ENCODE measurements at regions not wholly inside any gene's neighbourhood (a gene's known extent, or its start where the extent isn't known, plus 50 kb on each side); places are given as distances from the start of the nearest gene placed in this dataset.
"Not testable (repeated sequence)": the region's sequence is repeated elsewhere in the genome, so short reads cannot be mapped to it uniquely, and the experiment has no call there.

- Histone ChIP-seq H3K9me3 (ENCODE audit: control insufficient read depth in 3 of 3, low read length in 3 of 3) (no peaks in the 10 kb centered on the region), H3K9ac (ENCODE audit: low read depth in 1 of 3, low read length in 3 of 3) (no peak overlapping the region), H3K4me1 (ENCODE audit: control insufficient read depth in 3 of 3, insufficient read depth in 3 of 3, low read length in 3 of 3) (no peaks in the 10 kb centered on the region)
Observed at GRCh38 chr5:163318707-163319106, 118.7 kb upstream of the CCNG1 start.

GRCh38 chr5:163321511-163321910 lies 115.9 kb upstream of the CCNG1 start:
- Histone ChIP-seq H3K9me3 (ENCODE audit: control insufficient read depth in 3 of 3, low read length in 3 of 3) (no peaks in the 10 kb centered on the region), H3K4me3 (ENCODE audit: low read length in 3 of 3) (no peak overlapping the region), H3K27me3 (ENCODE audit: control insufficient read depth in 3 of 3, insufficient read depth in 3 of 3, low read length in 3 of 3) (no peaks in the 10 kb centered on the region), H3K36me3 (ENCODE audit: control insufficient read depth in 3 of 3, insufficient read depth in 3 of 3, low read length in 3 of 3) (no peaks in the 10 kb centered on the region), H3K9ac (ENCODE audit: low read depth in 1 of 3, low read length in 3 of 3) (no peak overlapping the region), H3K27ac (ENCODE audit: low read depth, low read length) (no peak overlapping the region), H3K4me1 (ENCODE audit: control insufficient read depth in 3 of 3, insufficient read depth in 3 of 3, low read length in 3 of 3) (no peaks in the 10 kb centered on the region)

More at GRCh38 chr5:163318707-163319106, 118.7 kb upstream of the CCNG1 start:
- no peaks in the 10 kb centered on the region for H3K36me3 ChIP-seq (ENCODE audit: control insufficient read depth in 3 of 3, insufficient read depth in 3 of 3, low read length in 3 of 3)
- H3K27ac ChIP-seq (ENCODE audit: low read depth, low read length) = no peak overlapping the region
- no peak overlapping the region for H3K4me3 ChIP-seq (ENCODE audit: low read length in 3 of 3)
- H3K27me3 ChIP-seq (ENCODE audit: control insufficient read depth in 3 of 3, insufficient read depth in 3 of 3, low read length in 3 of 3) = no peaks in the 10 kb centered on the region

DNA sequence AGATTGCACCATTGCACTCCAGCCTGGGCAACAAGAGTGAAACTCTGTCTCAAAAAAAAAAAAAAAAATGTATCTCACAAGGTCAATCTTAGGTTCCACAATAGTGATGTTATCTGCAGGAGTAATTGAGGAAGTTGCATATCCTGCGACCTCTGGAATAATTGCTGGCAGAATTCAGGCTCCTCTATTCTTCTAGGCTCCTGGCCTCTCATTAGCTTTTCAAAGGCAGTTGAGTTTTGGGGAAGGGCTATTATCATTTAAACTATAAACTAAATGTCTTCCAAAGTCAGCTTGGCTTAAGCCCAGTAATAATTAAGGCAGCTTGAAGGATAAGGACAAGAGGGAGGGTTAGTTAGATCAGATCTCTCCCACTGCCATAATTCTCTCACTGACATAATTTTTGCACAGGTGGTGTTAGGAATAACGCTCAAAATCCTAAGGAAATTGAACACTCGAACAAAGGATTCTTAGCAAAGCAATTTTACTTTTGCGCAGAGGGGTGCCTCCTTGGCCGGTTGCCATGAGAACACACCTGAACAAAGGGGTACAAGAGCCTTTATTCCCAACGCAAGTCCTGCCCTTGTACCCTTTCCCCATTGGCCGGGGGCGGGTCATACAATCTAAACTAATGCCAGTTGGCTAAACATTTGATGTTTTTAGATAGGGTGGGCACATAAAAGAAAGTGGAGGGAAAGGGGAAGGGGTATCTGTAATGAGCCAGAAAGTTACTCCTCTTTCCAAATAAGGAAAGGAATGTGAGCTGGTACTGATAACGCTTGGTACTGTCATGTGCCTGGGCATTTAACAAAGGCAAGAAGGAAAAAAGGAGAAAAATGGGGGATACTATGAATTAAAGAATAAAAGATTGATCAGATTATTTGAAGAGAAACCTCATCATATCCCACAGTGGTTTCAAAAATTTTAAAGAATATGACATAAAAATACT lies 106.4 kb upstream of the CCNG1 start:
- Histone ChIP-seq H3K27ac (ENCODE audit: low read depth, low read length) (no peak overlapping the region), H3K9ac (ENCODE audit: low read depth in 1 of 3, low read length in 3 of 3) (no peak overlapping the region), H3K9me3 (ENCODE audit: control insufficient read depth in 3 of 3, low read length in 3 of 3) (no peaks in the 10 kb centered on the region), H3K4me3 (ENCODE audit: low read length in 3 of 3) (no peak overlapping the region), H3K27me3 (ENCODE audit: control insufficient read depth in 3 of 3, insufficient read depth in 3 of 3, low read length in 3 of 3) (no peaks in the 10 kb centered on the region), H3K4me1 (ENCODE audit: control insufficient read depth in 3 of 3, insufficient read depth in 3 of 3, low read length in 3 of 3) (no peaks in the 10 kb centered on the region), H3K36me3 (ENCODE audit: control insufficient read depth in 3 of 3, insufficient read depth in 3 of 3, low read length in 3 of 3) (no peaks in the 10 kb centered on the region)

DNA sequence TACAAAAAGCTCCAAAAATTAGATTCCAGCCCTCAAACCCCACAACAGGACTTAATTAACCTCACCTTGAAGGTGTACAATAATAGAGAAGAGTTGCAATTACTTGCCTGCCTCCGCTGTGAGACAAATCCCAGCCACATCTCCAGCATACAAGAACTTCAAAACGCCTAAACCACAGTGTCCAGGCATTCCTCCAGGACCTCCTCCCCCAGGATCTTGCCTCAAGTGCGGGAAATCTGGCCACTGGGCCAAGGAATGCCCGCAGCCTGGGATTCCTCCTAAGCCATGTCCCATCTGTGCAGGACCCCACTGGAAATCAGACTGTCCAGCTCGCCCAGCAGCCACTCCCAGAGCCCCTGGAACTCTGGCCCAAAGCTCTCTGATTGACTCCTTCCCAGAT lies 101.3 kb upstream of the CCNG1 start:
- not testable (repeated sequence) for H3K27ac ChIP-seq (ENCODE audit: low read depth, low read length); H3K36me3 ChIP-seq (ENCODE audit: control insufficient read depth in 3 of 3, insufficient read depth in 3 of 3, low read length in 3 of 3)

DNA sequence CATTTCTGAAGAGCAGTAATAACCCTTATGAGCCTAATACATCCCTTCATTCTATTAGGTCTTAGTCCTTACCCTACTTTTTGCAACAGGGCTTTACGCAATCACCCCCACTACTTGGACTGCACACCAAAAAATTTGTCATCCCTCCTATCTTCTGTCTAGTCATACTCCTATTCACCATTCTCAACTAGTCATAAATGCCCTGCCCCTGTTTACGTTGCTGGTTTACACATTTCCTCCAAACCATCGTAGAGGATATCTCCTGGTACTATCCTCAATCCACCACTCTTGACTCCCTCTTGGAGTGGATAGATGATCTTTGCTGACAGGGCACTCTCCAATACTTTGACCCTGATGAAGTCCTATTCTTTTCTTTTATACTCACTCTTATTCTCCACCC lies 98.2 kb upstream of the CCNG1 start:
- no peaks in the 10 kb centered on the region for H3K27me3 ChIP-seq (ENCODE audit: control insufficient read depth in 3 of 3, insufficient read depth in 3 of 3, low read length in 3 of 3)
- H3K4me3 ChIP-seq (ENCODE audit: low read length in 3 of 3) = no peak overlapping the region
- no peaks in the 10 kb centered on the region for H3K4me1 ChIP-seq (ENCODE audit: control insufficient read depth in 3 of 3, insufficient read depth in 3 of 3, low read length in 3 of 3)
- no peaks in the 10 kb centered on the region for H3K36me3 ChIP-seq (ENCODE audit: control insufficient read depth in 3 of 3, insufficient read depth in 3 of 3, low read length in 3 of 3)
- no peak overlapping the region for H3K27ac ChIP-seq (ENCODE audit: low read depth, low read length)
- no peak overlapping the region for H3K9ac ChIP-seq (ENCODE audit: low read depth in 1 of 3, low read length in 3 of 3)
- H3K9me3 ChIP-seq (ENCODE audit: control insufficient read depth in 3 of 3, low read length in 3 of 3) = no peaks in the 10 kb centered on the region

More for the DNA sequence above, 101.3 kb upstream of the CCNG1 start:
- not testable (repeated sequence) for H3K4me3 ChIP-seq (ENCODE audit: low read length in 3 of 3); H3K27me3 ChIP-seq (ENCODE audit: control insufficient read depth in 3 of 3, insufficient read depth in 3 of 3, low read length in 3 of 3); H3K9ac ChIP-seq (ENCODE audit: low read depth in 1 of 3, low read length in 3 of 3); H3K9me3 ChIP-seq (ENCODE audit: control insufficient read depth in 3 of 3, low read length in 3 of 3); H3K4me1 ChIP-seq (ENCODE audit: control insufficient read depth in 3 of 3, insufficient read depth in 3 of 3, low read length in 3 of 3)

GRCh38 chr5:163340378-163340777 lies 97.0 kb upstream of the CCNG1 start:
- not testable (repeated sequence) for H3K36me3 ChIP-seq (ENCODE audit: control insufficient read depth in 3 of 3, insufficient read depth in 3 of 3, low read length in 3 of 3); H3K4me3 ChIP-seq (ENCODE audit: low read length in 3 of 3); H3K27me3 ChIP-seq (ENCODE audit: control insufficient read depth in 3 of 3, insufficient read depth in 3 of 3, low read length in 3 of 3); H3K4me1 ChIP-seq (ENCODE audit: control insufficient read depth in 3 of 3, insufficient read depth in 3 of 3, low read length in 3 of 3); H3K9me3 ChIP-seq (ENCODE audit: control insufficient read depth in 3 of 3, low read length in 3 of 3); H3K9ac ChIP-seq (ENCODE audit: low read depth in 1 of 3, low read length in 3 of 3); H3K27ac ChIP-seq (ENCODE audit: low read depth, low read length)

- Histone ChIP-seq H3K27me3 (ENCODE audit: control insufficient read depth in 3 of 3, insufficient read depth in 3 of 3, low read length in 3 of 3) (no peaks in the 10 kb centered on the region), H3K9ac (ENCODE audit: low read depth in 1 of 3, low read length in 3 of 3) (no peak overlapping the region), H3K36me3 (ENCODE audit: control insufficient read depth in 3 of 3, insufficient read depth in 3 of 3, low read length in 3 of 3) (no peaks in the 10 kb centered on the region), H3K9me3 (ENCODE audit: control insufficient read depth in 3 of 3, low read length in 3 of 3) (no peaks in the 10 kb centered on the region), H3K27ac (ENCODE audit: low read depth, low read length) (no peak overlapping the region), H3K4me1 (ENCODE audit: control insufficient read depth in 3 of 3, insufficient read depth in 3 of 3, low read length in 3 of 3) (no peaks in the 10 kb centered on the region), H3K4me3 (ENCODE audit: low read length in 3 of 3) (no peak overlapping the region)
Observed at GRCh38 chr5:163342306-163342705, 95.1 kb upstream of the CCNG1 start.

DNA sequence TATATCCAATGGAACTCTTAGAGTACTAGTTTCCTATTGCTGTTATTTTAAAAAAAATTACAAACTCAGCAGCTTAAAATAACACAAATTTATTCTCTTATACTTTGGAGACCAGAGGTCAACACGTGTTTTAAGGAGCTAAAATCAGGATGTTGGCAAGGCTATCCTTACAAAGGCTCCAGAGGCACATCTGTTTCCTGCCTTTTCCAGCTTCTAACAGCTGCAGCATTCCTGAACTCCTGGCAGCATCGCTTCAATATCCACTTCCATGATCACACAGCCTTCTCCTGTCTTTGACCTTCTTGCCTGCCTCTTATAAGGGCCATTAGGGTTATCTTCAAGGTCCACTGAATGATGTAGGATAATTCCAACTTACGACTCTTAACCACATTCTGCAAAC lies 92.2 kb upstream of the CCNG1 start:
- Histone ChIP-seq H3K9ac (ENCODE audit: low read depth in 1 of 3, low read length in 3 of 3) (no peak overlapping the region), H3K27me3 (ENCODE audit: control insufficient read depth in 3 of 3, insufficient read depth in 3 of 3, low read length in 3 of 3) (peaks cover 0 to 3% (median 0%) of the 10 kb centered on the region in 3 donors), H3K36me3 (ENCODE audit: control insufficient read depth in 3 of 3, insufficient read depth in 3 of 3, low read length in 3 of 3) (no peaks in the 10 kb centered on the region), H3K27ac (ENCODE audit: low read depth, low read length) (no peak overlapping the region), H3K4me1 (ENCODE audit: control insufficient read depth in 3 of 3, insufficient read depth in 3 of 3, low read length in 3 of 3) (no peaks in the 10 kb centered on the region), H3K4me3 (ENCODE audit: low read length in 3 of 3) (no peak overlapping the region), H3K9me3 (ENCODE audit: control insufficient read depth in 3 of 3, low read length in 3 of 3) (no peaks in the 10 kb centered on the region)

DNA sequence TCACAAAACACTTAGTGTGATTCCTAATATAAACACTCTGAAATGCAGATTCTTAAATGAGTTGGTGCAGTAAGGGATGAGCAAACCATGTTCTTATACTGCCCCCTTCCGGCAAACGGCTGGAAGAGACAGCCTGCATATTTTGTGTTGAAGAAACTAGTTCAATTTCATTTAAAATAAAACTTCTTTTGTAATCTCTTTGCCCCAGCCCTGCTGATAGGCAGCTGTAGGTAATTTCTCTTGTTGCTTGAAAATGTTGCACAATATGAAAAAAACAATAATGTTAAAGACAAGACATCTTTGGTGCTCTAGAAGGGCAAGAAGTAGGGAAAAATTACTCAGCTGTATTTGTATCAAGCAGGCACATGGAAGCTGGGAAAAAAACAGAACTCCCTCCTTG lies 89.7 kb upstream of the CCNG1 start:
- Histone ChIP-seq H3K27ac (ENCODE audit: low read depth, low read length) (no peak overlapping the region), H3K4me3 (ENCODE audit: low read length in 3 of 3) (no peak overlapping the region), H3K27me3 (ENCODE audit: control insufficient read depth in 3 of 3, insufficient read depth in 3 of 3, low read length in 3 of 3) (peaks cover 0 to 3% (median 0%) of the 10 kb centered on the region in 3 donors), H3K4me1 (ENCODE audit: control insufficient read depth in 3 of 3, insufficient read depth in 3 of 3, low read length in 3 of 3) (no peaks in the 10 kb centered on the region), H3K9ac (ENCODE audit: low read depth in 1 of 3, low read length in 3 of 3) (no peak overlapping the region), H3K9me3 (ENCODE audit: control insufficient read depth in 3 of 3, low read length in 3 of 3) (no peaks in the 10 kb centered on the region), H3K36me3 (ENCODE audit: control insufficient read depth in 3 of 3, insufficient read depth in 3 of 3, low read length in 3 of 3) (no peaks in the 10 kb centered on the region)

GRCh38 chr5:163350083-163350482 lies 87.3 kb upstream of the CCNG1 start:
- peaks cover 0 to 3% (median 0%) of the 10 kb centered on the region in 3 donors for H3K27me3 ChIP-seq (ENCODE audit: control insufficient read depth in 3 of 3, insufficient read depth in 3 of 3, low read length in 3 of 3)
- no peaks in the 10 kb centered on the region for H3K9me3 ChIP-seq (ENCODE audit: control insufficient read depth in 3 of 3, low read length in 3 of 3)
- H3K4me3 ChIP-seq (ENCODE audit: low read length in 3 of 3) = no peak overlapping the region
- no peaks in the 10 kb centered on the region for H3K4me1 ChIP-seq (ENCODE audit: control insufficient read depth in 3 of 3, insufficient read depth in 3 of 3, low read length in 3 of 3)
- no peak overlapping the region for H3K27ac ChIP-seq (ENCODE audit: low read depth, low read length)
- no peaks in the 10 kb centered on the region for H3K36me3 ChIP-seq (ENCODE audit: control insufficient read depth in 3 of 3, insufficient read depth in 3 of 3, low read length in 3 of 3)
- no peak overlapping the region for H3K9ac ChIP-seq (ENCODE audit: low read depth in 1 of 3, low read length in 3 of 3)
